IPS DF 6.9 (cell line): ENCODE measurements at regions not wholly inside any gene's neighbourhood (a gene's known extent, or its start where the extent isn't known, plus 50 kb on each side); places are given as distances from the start of the nearest gene placed in this dataset.

Source experiments
- DNase-seq: peaks from one replicate; pipeline ENCODE4 v3.0.0-alpha.2; 2013; ENCODE audit warnings: low read depth, low spot score
- H3K27ac ChIP-seq: one replicate; pipeline ENCODE4 v1.5.1; 2013; ENCODE audit warnings: low read length, control low read depth
- H3K27me3 ChIP-seq: 2 replicates; pipeline ENCODE4 v1.6.1; 2013; ENCODE audit warnings: mild to moderate bottlenecking, low read length; ENCODE audit not compliant: control insufficient read depth, insufficient read depth
- H3K36me3 ChIP-seq: 2 replicates; pipeline ENCODE4 v1.6.1; 2013; ENCODE audit warnings: low read length; ENCODE audit not compliant: control insufficient read depth, insufficient read depth
- H3K4me1 ChIP-seq: 2 replicates; pipeline ENCODE4 v1.6.1; 2013; ENCODE audit warnings: low read length; ENCODE audit not compliant: control insufficient read depth, insufficient read depth
- H3K4me3 ChIP-seq: 2 replicates; pipeline ENCODE4 v1.5.1; 2013; ENCODE audit warnings: mild to moderate bottlenecking, low read length
- H3K9me3 ChIP-seq: 2 replicates; pipeline ENCODE4 v1.6.1; 2013; ENCODE audit warnings: low read length, inconsistent platforms; ENCODE audit not compliant: control insufficient read depth, insufficient read depth
- WGBS: extraction: QIAGEN DNeasy Blood & Tissue Kit; methylation state at CpG from one replicate; pipeline ENCODE4 v1.1.7; 2013; ENCODE audit warnings: mixed read lengths, missing lambda C conversion rate; ENCODE audit not compliant: insufficient read length, insufficient coverage; 5-methylcytosine and 5-hydroxymethylcytosine counted together

- Histone ChIP-seq H3K27ac (no peak overlapping the region), H3K4me1 (peaks cover 2% of the 10 kb centered on the region; the same call in 1 of the 2 replicates), H3K9me3 (no peaks in the 10 kb centered on the region), H3K4me3 (no peak overlapping the region), H3K27me3 (no peaks in the 10 kb centered on the region), H3K36me3 (no peaks in the 10 kb centered on the region)
- WGBS, result no CpG with 5 or more reads among the region's 4 CpGs
- no peak for DNase-seq
Measured at GRCh38 chr13:86758116-86758515, 913.1 kb upstream of the SLITRK5 start.

GRCh38 chr13:86760620-86761019 lies 910.6 kb upstream of the SLITRK5 start:
- WGBS, result no CpG with 5 or more reads among the region's 5 CpGs
- H3K4me3 ChIP-seq, result no peak overlapping the region
- H3K4me1 ChIP-seq, result peaks cover 2% of the 10 kb centered on the region; the same call in 1 of the 2 replicates
- no peak for DNase-seq
- H3K27ac ChIP-seq, result no peak overlapping the region
- no peaks in the 10 kb centered on the region for H3K9me3 ChIP-seq
- no peaks in the 10 kb centered on the region for H3K27me3 ChIP-seq
- H3K36me3 ChIP-seq, result no peaks in the 10 kb centered on the region

- Histone ChIP-seq H3K27ac (no peak overlapping the region), H3K4me1 (no peaks in the 10 kb centered on the region)
Measured at GRCh38 chr13:86765462-86765861, 905.7 kb upstream of the SLITRK5 start.

GRCh38 chr13:86788616-86789015 lies 882.6 kb upstream of the SLITRK5 start:
- Histone ChIP-seq H3K36me3 (no peaks in the 10 kb centered on the region), H3K4me1 (no peaks in the 10 kb centered on the region), H3K4me3 (no peak overlapping the region), H3K27me3 (no peaks in the 10 kb centered on the region), H3K27ac (no peak overlapping the region), H3K9me3 (no peaks in the 10 kb centered on the region)
- DNase-seq, result no peak
- no CpG with 5 or more reads among the region's 2 CpGs for WGBS

More at GRCh38 chr13:86765462-86765861, 905.7 kb upstream of the SLITRK5 start:
- no peak overlapping the region for H3K4me3 ChIP-seq
- H3K27me3 ChIP-seq, result no peaks in the 10 kb centered on the region
- no peaks in the 10 kb centered on the region for H3K36me3 ChIP-seq
- no CpG with 5 or more reads among the region's 3 CpGs for WGBS
- H3K9me3 ChIP-seq, result no peaks in the 10 kb centered on the region
- DNase-seq, result no peak

- H3K27ac ChIP-seq, result no peak overlapping the region
- no peaks in the 10 kb centered on the region for H3K36me3 ChIP-seq
- no CpG with 5 or more reads among the region's 49 CpGs for WGBS
- DNase-seq, result no peak
- H3K4me1 ChIP-seq, result no peaks in the 10 kb centered on the region
- no peaks in the 10 kb centered on the region for H3K9me3 ChIP-seq
- no peaks in the 10 kb centered on the region for H3K27me3 ChIP-seq
- no peak overlapping the region for H3K4me3 ChIP-seq
Measured at GRCh38 chr13:86792153-86792651, 879.0 kb upstream of the SLITRK5 start.

GRCh38 chr13:86795858-86796257 lies 875.3 kb upstream of the SLITRK5 start:
- H3K4me3 ChIP-seq, result no peak overlapping the region
- H3K36me3 ChIP-seq, result no peaks in the 10 kb centered on the region
- H3K27ac ChIP-seq, result no peak overlapping the region
- no peak for DNase-seq
- H3K27me3 ChIP-seq, result no peaks in the 10 kb centered on the region
- H3K4me1 ChIP-seq, result no peaks in the 10 kb centered on the region
- H3K9me3 ChIP-seq, result no peaks in the 10 kb centered on the region
- no CpG with 5 or more reads among the region's 2 CpGs for WGBS

- Histone ChIP-seq H3K9me3 (no peaks in the 10 kb centered on the region), H3K4me1 (no peaks in the 10 kb centered on the region), H3K27ac (no peak overlapping the region), H3K36me3 (no peaks in the 10 kb centered on the region), H3K27me3 (no peaks in the 10 kb centered on the region), H3K4me3 (no peak overlapping the region)
- DNase-seq, result no peak
- no CpG with 5 or more reads among the region's 1 CpG for WGBS
Measured at GRCh38 chr13:86810361-86810760, 860.8 kb upstream of the SLITRK5 start.

- H3K4me1 ChIP-seq, result no peaks in the 10 kb centered on the region
- no peak overlapping the region for H3K27ac ChIP-seq
- no peaks in the 10 kb centered on the region for H3K36me3 ChIP-seq
- H3K9me3 ChIP-seq, result no peaks in the 10 kb centered on the region
- WGBS, result no CpG with 5 or more reads among the region's 1 CpG
- H3K27me3 ChIP-seq, result no peaks in the 10 kb centered on the region
- H3K4me3 ChIP-seq, result no peak overlapping the region
- no peak for DNase-seq
Measured at GRCh38 chr13:86813198-86813597, 858.0 kb upstream of the SLITRK5 start.

GRCh38 chr13:86825410-86825809 lies 845.8 kb upstream of the SLITRK5 start:
- Histone ChIP-seq H3K27ac (no peak overlapping the region), H3K4me3 (no peak overlapping the region), H3K36me3 (no peaks in the 10 kb centered on the region), H3K27me3 (no peaks in the 10 kb centered on the region), H3K4me1 (no peaks in the 10 kb centered on the region), H3K9me3 (no peaks in the 10 kb centered on the region)
- DNase-seq, result no peak
- WGBS, result no CpG with 5 or more reads among the region's 1 CpG

GRCh38 chr13:86826232-86826631 lies 844.9 kb upstream of the SLITRK5 start:
- no CpG with 5 or more reads among the region's 3 CpGs for WGBS
- Histone ChIP-seq H3K4me3 (no peak overlapping the region), H3K4me1 (no peaks in the 10 kb centered on the region), H3K27ac (no peak overlapping the region), H3K27me3 (no peaks in the 10 kb centered on the region), H3K36me3 (no peaks in the 10 kb centered on the region), H3K9me3 (no peaks in the 10 kb centered on the region)
- DNase-seq, result no peak

- H3K27ac ChIP-seq, result no peak overlapping the region
- no CpG with 5 or more reads among the region's 4 CpGs for WGBS
- DNase-seq, result no peak
- no peaks in the 10 kb centered on the region for H3K9me3 ChIP-seq
- H3K36me3 ChIP-seq, result no peaks in the 10 kb centered on the region
- H3K4me3 ChIP-seq, result no peak overlapping the region
- H3K27me3 ChIP-seq, result no peaks in the 10 kb centered on the region
- H3K4me1 ChIP-seq, result no peaks in the 10 kb centered on the region
Measured at GRCh38 chr13:86830046-86830445, 841.1 kb upstream of the SLITRK5 start.
